Thoracic aorta (tissue), 2 donors: ENCODE measurements at regions not wholly inside any gene's neighbourhood (a gene's known extent, or its start where the extent isn't known, plus 50 kb on each side); places are given as distances from the start of the nearest gene placed in this dataset.

Experiments
- ATAC-seq: fragments of 150-250 bp; one replicate; pipeline ENCODE4 v1.8.0; 2017; ENCODE audit warnings: low read depth; ENCODE audit not compliant: insufficient number of reproducible peaks, low FRiP score
- DNase-seq: peaks from one replicate; pipeline ENCODE4 v3.0.0-alpha.2; 2020; ENCODE audit warnings: low spot score
- H3K27ac ChIP-seq, 2 donors: fragments of 200-600 bp; sonication (generic); 1 replicate in 1 of 2; 2 replicates in 1 of 2; pipeline ENCODE4 v1.5.1; 2016; ENCODE audit warnings: mild to moderate bottlenecking in 2 of 2, moderate library complexity in 2 of 2
- H3K27me3 ChIP-seq: fragments of 200-600 bp; sonication (generic); replicated peaks from 2 replicates; pipeline ENCODE4 v1.6.0; 2016; ENCODE audit warnings: mild to moderate bottlenecking; ENCODE audit not compliant: insufficient read depth
- H3K36me3 ChIP-seq: fragments of 200-600 bp; sonication (generic); one replicate; pipeline ENCODE4 v1.5.1; 2016
- H3K4me1 ChIP-seq, 2 donors: fragments of 200-600 bp; sonication (generic); 1 replicate in 1 of 2; 2 replicates in 1 of 2; pipeline versions ENCODE4 v1.5.1 to v1.6.0; 2016; ENCODE audit warnings: low read depth in 2 of 2, mild to moderate bottlenecking in 1 of 2; ENCODE audit not compliant: control insufficient read depth in 1 of 2
- H3K4me3 ChIP-seq: fragments of 200-600 bp; sonication (generic); 2 replicates; pipeline ENCODE4 v1.5.1; 2016; ENCODE audit warnings: mild to moderate bottlenecking
- H3K9me3 ChIP-seq: fragments of 200-600 bp; sonication (generic); 2 replicates; pipeline ENCODE4 v1.5.1; 2016
- CTCF ChIP-seq: fragments of 200-600 bp; sonication (generic); IDR thresholded peaks from one replicate; pipeline ENCODE4 v1.5.1; 2019; ENCODE audit warnings: antibody characterized with exemption

- peak overlapping the region; percentile 21 for H3K4me3 ChIP-seq
- no peaks in the 10 kb centered on the region for H3K27me3 ChIP-seq
- H3K4me1 ChIP-seq = peaks cover 13 to 29% of the 10 kb centered on the region in 2 donors
- peak overlapping the region; percentile 70 to 93 for H3K27ac ChIP-seq
- DNase-seq (peak; percentile 51), ATAC-seq (peak; percentile 62)
- no peak for TF ChIP-seq CTCF
- no peaks in the 10 kb centered on the region for H3K36me3 ChIP-seq
- no peaks in the 10 kb centered on the region for H3K9me3 ChIP-seq
Observed at GRCh38 chr21:41641821-41642701, 124.8 kb downstream of the RIPK4 start.

- no peaks in the 10 kb centered on the region for H3K36me3 ChIP-seq
- H3K27ac ChIP-seq = peak overlapping the region; percentile 70 to 93
- H3K9me3 ChIP-seq = no peaks in the 10 kb centered on the region
- no peak for TF ChIP-seq CTCF
- H3K4me1 ChIP-seq = peaks cover 13 to 29% of the 10 kb centered on the region in 2 donors
- DNase-seq = no peak
- no peak for ATAC-seq
- H3K27me3 ChIP-seq = no peaks in the 10 kb centered on the region
- peak overlapping the region; percentile 21 for H3K4me3 ChIP-seq
Observed at GRCh38 chr21:41641510-41641815, 125.4 kb downstream of the RIPK4 start.

- TF ChIP-seq CTCF = no peak
- no peak for DNase-seq
- H3K4me1 ChIP-seq = peaks cover 13 to 29% of the 10 kb centered on the region in 2 donors
- no peaks in the 10 kb centered on the region for H3K9me3 ChIP-seq
- peak; percentile 73 for ATAC-seq
- no peak overlapping the region for H3K4me3 ChIP-seq
- H3K27ac ChIP-seq = peak overlapping the region; percentile 70 to 93
- no peaks in the 10 kb centered on the region for H3K36me3 ChIP-seq
- H3K27me3 ChIP-seq = no peaks in the 10 kb centered on the region
Observed at GRCh38 chr21:41640748-41641509, 125.9 kb downstream of the RIPK4 start.

- Histone ChIP-seq H3K27ac (no peak overlapping the region), H3K27me3 (no peaks in the 10 kb centered on the region), H3K4me1 (peaks cover 13 to 29% of the 10 kb centered on the region in 2 donors), H3K36me3 (no peaks in the 10 kb centered on the region), H3K4me3 (no peak overlapping the region), H3K9me3 (no peaks in the 10 kb centered on the region)
- DNase-seq (no peak), ATAC-seq (no peak)
- TF ChIP-seq CTCF = no peak
Observed at GRCh38 chr21:41639766-41640165, 127.1 kb downstream of the RIPK4 start.

- H3K27ac ChIP-seq = no peak overlapping the region
- no peak for ATAC-seq
- no peak for DNase-seq
Observed at GRCh38 chr21:41639336-41639735, 127.5 kb downstream of the RIPK4 start.

More at GRCh38 chr21:41639336-41639735, 127.5 kb downstream of the RIPK4 start:
- no peaks in the 10 kb centered on the region for H3K36me3 ChIP-seq
- H3K9me3 ChIP-seq = no peaks in the 10 kb centered on the region
- no peak for TF ChIP-seq CTCF
- no peak overlapping the region for H3K4me3 ChIP-seq
- no peaks in the 10 kb centered on the region for H3K27me3 ChIP-seq
- peaks cover 13 to 29% of the 10 kb centered on the region in 2 donors for H3K4me1 ChIP-seq
